SK-N-SH (cell line): ENCODE measurements at regions not wholly inside any gene's neighbourhood (a gene's known extent, or its start where the extent isn't known, plus 50 kb on each side); places are given as distances from the start of the nearest gene placed in this dataset.
"Not testable (repeated sequence)": the region's sequence is repeated elsewhere in the genome, so short reads cannot be mapped to it uniquely, and the experiment has no call there.

Source experiments
- CTCF ChIA-PET: fragments of 300-600, 350-600 bp; formaldehyde crosslinking; extraction: SDS; loops from one replicate; lab custom pipeline; 2021; lab: Yijun Ruan, JAX
- POLR2A ChIA-PET: fragments of 350-600 bp; sonication (Branson Sonifier 250); formaldehyde crosslinking; extraction: SDS; loops from one replicate; lab custom pipeline; 2020; ENCODE audit warnings: antibody characterized with exemption, inconsistent platforms; lab: Yijun Ruan, JAX
- DNase-seq: peaks from one replicate; pipeline ENCODE4 v3.0.0; 2012
- H2AFZ ChIP-seq: fragments of 200-600 bp; sonication (generic); 2 replicates; pipeline ENCODE4 v1.8.1; 2016; ENCODE audit warnings: antibody characterized with exemption, mild to moderate bottlenecking, low read depth
- H3F3A ChIP-seq: fragments of 200-600 bp; sonication (generic); replicated peaks from 2 replicates; pipeline ENCODE3; 2016; ENCODE audit warnings: antibody characterized with exemption, mild to moderate bottlenecking; ENCODE audit not compliant: insufficient read depth
- H3K27ac ChIP-seq, 2 experiments: fragments of 200-500 bp in 1 of 2; fragments of 200-600 bp in 1 of 2; sonication (Bioruptor generic) in 1 of 2; sonication (generic), shearing (Covaris generic) in 1 of 2; 2 replicates each; pipeline versions ENCODE4 v1.5.1 to v1.6.1; 2014 to 2016; ENCODE audit warnings: low read depth in 2 of 2, inconsistent platforms in 1 of 2, low read length in 1 of 2, mild to moderate bottlenecking in 1 of 2, mixed read lengths in 1 of 2
- H3K27me3 ChIP-seq: fragments of 200-600 bp; sonication (generic), shearing (Covaris generic); 2 replicates; pipeline ENCODE4 v1.6.1; 2016; ENCODE audit warnings: mixed run types; ENCODE audit not compliant: insufficient read depth
- H3K36me3 ChIP-seq, 2 experiments: fragments of 200-500 bp in 1 of 2; fragments of 200-600 bp in 1 of 2; sonication (Bioruptor generic) in 1 of 2; sonication (generic) in 1 of 2; replicated peaks in 1 of 2; 2 replicates each; pipeline versions ENCODE3 to v1.5.1; 2014 to 2016; ENCODE audit warnings: low read length in 1 of 2, mild to moderate bottlenecking in 1 of 2; ENCODE audit not compliant: insufficient read depth in 2 of 2, control insufficient read depth in 1 of 2
- H3K4me1 ChIP-seq, 2 experiments: fragments of 200-500 bp in 1 of 2; fragments of 200-600 bp in 1 of 2; sonication (Bioruptor generic) in 1 of 2; sonication (generic), shearing (Covaris generic) in 1 of 2; 2 replicates each; pipeline versions ENCODE4 v1.5.1 to v1.6.1; 2014 to 2016; ENCODE audit warnings: low read depth in 1 of 2, low read length in 1 of 2, mixed run types in 1 of 2; ENCODE audit not compliant: insufficient read depth in 2 of 2, control insufficient read depth in 1 of 2
- H3K4me2 ChIP-seq: fragments of 200-600 bp; sonication (generic), shearing (Covaris generic); 2 replicates; pipeline ENCODE4 v1.6.1; 2017; ENCODE audit warnings: mixed run types
- H3K4me3 ChIP-seq, 2 experiments: fragments of 200-500 bp in 1 of 2; fragments of 200-600 bp in 1 of 2; sonication (Bioruptor generic) in 1 of 2; sonication (generic), shearing (Covaris generic) in 1 of 2; 2 replicates each; pipeline versions ENCODE4 v1.5.1 to v1.8.1; 2014 to 2016; ENCODE audit warnings: low read depth in 2 of 2, inconsistent platforms in 1 of 2, low read length in 1 of 2, mild to moderate bottlenecking in 1 of 2, mixed read lengths in 1 of 2, moderate library complexity in 1 of 2
- H3K79me2 ChIP-seq: fragments of 200-600 bp; sonication (generic); 2 replicates; pipeline ENCODE4 v1.8.1; 2017; ENCODE audit warnings: mild to moderate bottlenecking; ENCODE audit not compliant: insufficient read depth
- H3K9ac ChIP-seq: fragments of 200-600 bp; sonication (generic); 2 replicates; pipeline ENCODE4 v1.6.1; 2017; ENCODE audit warnings: mixed run types
- H3K9me2 ChIP-seq: fragments of 200-600 bp; sonication (generic); 2 replicates; pipeline ENCODE4 v1.6.1; 2017; ENCODE audit warnings: mixed run types
- H3K9me3 ChIP-seq: fragments of 200-600 bp; sonication (generic); 2 replicates; pipeline ENCODE4 v1.6.1; 2017; ENCODE audit warnings: mixed run types, mild to moderate bottlenecking, moderate library complexity
- H4K20me1 ChIP-seq: fragments of 200-600 bp; sonication (generic); 2 replicates; pipeline ENCODE4 v1.6.1; 2017; ENCODE audit warnings: mild to moderate bottlenecking, mixed run types; ENCODE audit not compliant: insufficient read depth
- NRF1 ChIP-seq: IDR thresholded peaks from 2 replicates; pipeline ENCODE4 v1.6.1; 2012; ENCODE audit warnings: low read depth, mild to moderate bottlenecking, low read length
- POLR2AphosphoS5 ChIP-seq: IDR thresholded peaks from 2 replicates; pipeline ENCODE4 v1.6.1; 2012; ENCODE audit warnings: low read depth, low read length
- YY1 ChIP-seq: IDR thresholded peaks from 2 replicates; pipeline ENCODE4 v1.4.0; 2012; ENCODE audit warnings: low read depth, mild to moderate bottlenecking
- WGBS: methylation state at CpG from one replicate; pipeline ENCODE4 v1.1.6; 2017; ENCODE audit warnings: low lambda C conversion rate; 5-methylcytosine and 5-hydroxymethylcytosine counted together
- TF ChIP-seq, protein P1 (sequence below): IDR thresholded peaks from 2 replicates; pipeline ENCODE4 v1.6.1; 2012; ENCODE audit warnings: mild to moderate bottlenecking, low read depth, low read length, moderate library complexity

GRCh38 chr9:39799252-39799651 lies 443.8 kb downstream of the SPATA31A1 start:
- H3K9me2 ChIP-seq, DNase-seq, H3F3A ChIP-seq, H3K4me2 ChIP-seq, H4K20me1 ChIP-seq, H3K9ac ChIP-seq, H3K9me3 ChIP-seq, H3K27me3 ChIP-seq, POLR2A ChIA-PET, H3K4me1 ChIP-seq, H2AFZ ChIP-seq, H3K36me3 ChIP-seq, H3K27ac ChIP-seq, CTCF ChIA-PET, H3K79me2 ChIP-seq, H3K4me3 ChIP-seq: not testable (repeated sequence)
- WGBS = 59% methylated on average over 4 of the region's 11 CpGs

- POLR2A ChIA-PET, H3K9me3 ChIP-seq, H3K36me3 ChIP-seq, H4K20me1 ChIP-seq, H3K9me2 ChIP-seq, H3F3A ChIP-seq, H3K4me2 ChIP-seq, H2AFZ ChIP-seq, DNase-seq, H3K27ac ChIP-seq, H3K79me2 ChIP-seq, H3K4me3 ChIP-seq, H3K27me3 ChIP-seq, H3K4me1 ChIP-seq, H3K9ac ChIP-seq, CTCF ChIA-PET: not testable (repeated sequence)
- no CpG with 5 or more reads among the region's 2 CpGs for WGBS
Observed at GRCh38 chr9:39802561-39802960, 447.1 kb downstream of the SPATA31A1 start.

GRCh38 chr9:39809401-39810226 lies 454.1 kb downstream of the SPATA31A1 start:
- H3K36me3 ChIP-seq, H3K9me3 ChIP-seq, H3K9me2 ChIP-seq, H4K20me1 ChIP-seq, H3K4me1 ChIP-seq, DNase-seq, H3F3A ChIP-seq, POLR2A ChIA-PET, H3K27me3 ChIP-seq, CTCF ChIA-PET, H3K79me2 ChIP-seq: not testable (repeated sequence)
- Histone ChIP-seq H2AFZ (peak overlapping the region; percentile 95), H3K4me2 (peak overlapping the region; percentile 72), H3K4me3 (peak overlapping the region; percentile 53 to 73), H3K9ac (peak overlapping the region; percentile 69; the same call in 1 of the 2 replicates), H3K27ac (peak overlapping the region; percentile 69 to 79)
- TF ChIP-seq, protein P1, sequence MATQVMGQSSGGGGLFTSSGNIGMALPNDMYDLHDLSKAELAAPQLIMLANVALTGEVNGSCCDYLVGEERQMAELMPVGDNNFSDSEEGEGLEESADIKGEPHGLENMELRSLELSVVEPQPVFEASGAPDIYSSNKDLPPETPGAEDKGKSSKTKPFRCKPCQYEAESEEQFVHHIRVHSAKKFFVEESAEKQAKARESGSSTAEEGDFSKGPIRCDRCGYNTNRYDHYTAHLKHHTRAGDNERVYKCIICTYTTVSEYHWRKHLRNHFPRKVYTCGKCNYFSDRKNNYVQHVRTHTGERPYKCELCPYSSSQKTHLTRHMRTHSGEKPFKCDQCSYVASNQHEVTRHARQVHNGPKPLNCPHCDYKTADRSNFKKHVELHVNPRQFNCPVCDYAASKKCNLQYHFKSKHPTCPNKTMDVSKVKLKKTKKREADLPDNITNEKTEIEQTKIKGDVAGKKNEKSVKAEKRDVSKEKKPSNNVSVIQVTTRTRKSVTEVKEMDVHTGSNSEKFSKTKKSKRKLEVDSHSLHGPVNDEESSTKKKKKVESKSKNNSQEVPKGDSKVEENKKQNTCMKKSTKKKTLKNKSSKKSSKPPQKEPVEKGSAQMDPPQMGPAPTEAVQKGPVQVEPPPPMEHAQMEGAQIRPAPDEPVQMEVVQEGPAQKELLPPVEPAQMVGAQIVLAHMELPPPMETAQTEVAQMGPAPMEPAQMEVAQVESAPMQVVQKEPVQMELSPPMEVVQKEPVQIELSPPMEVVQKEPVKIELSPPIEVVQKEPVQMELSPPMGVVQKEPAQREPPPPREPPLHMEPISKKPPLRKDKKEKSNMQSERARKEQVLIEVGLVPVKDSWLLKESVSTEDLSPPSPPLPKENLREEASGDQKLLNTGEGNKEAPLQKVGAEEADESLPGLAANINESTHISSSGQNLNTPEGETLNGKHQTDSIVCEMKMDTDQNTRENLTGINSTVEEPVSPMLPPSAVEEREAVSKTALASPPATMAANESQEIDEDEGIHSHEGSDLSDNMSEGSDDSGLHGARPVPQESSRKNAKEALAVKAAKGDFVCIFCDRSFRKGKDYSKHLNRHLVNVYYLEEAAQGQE = peak; percentile 81
- TF ChIP-seq YY1 = peak; percentile 87
- TF ChIP-seq NRF1 = peak; percentile 57
- TF ChIP-seq POLR2AphosphoS5 = peak; percentile 40; the same call in 1 of the 2 replicates
- 15% methylated on average over 22 of the region's 43 CpGs for WGBS

DNA sequence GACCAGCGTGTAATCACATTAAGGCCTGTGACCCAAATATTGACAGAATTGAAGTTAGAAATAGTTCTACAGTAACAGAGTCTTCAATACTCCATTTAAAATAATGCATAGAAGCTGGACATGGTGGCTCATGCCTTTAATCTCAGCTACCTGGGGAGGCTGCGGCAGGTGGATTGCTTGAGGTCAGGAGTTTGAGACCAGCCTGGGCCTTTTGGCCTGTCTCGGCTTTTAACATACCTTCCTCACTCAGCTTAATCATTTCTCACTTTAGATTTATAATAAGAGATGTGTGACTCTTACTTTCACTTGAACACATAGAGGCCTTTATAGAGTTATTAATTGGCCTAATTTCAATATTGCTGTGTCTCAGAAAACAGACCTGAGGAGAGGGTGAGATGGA lies 454.9 kb downstream of the SPATA31A1 start:
- 90% methylated on average over 2 of the region's 3 CpGs for WGBS
- H2AFZ ChIP-seq, POLR2A ChIA-PET, CTCF ChIA-PET, H3F3A ChIP-seq, H4K20me1 ChIP-seq, H3K9ac ChIP-seq, H3K4me1 ChIP-seq, H3K4me3 ChIP-seq, H3K36me3 ChIP-seq, H3K79me2 ChIP-seq, H3K9me3 ChIP-seq, H3K27me3 ChIP-seq, H3K27ac ChIP-seq, DNase-seq, H3K4me2 ChIP-seq, H3K9me2 ChIP-seq: not testable (repeated sequence)

- H3K9me2 ChIP-seq, H3K4me1 ChIP-seq, CTCF ChIA-PET, POLR2A ChIA-PET, H3K4me3 ChIP-seq, H2AFZ ChIP-seq, H3F3A ChIP-seq, H3K4me2 ChIP-seq, H4K20me1 ChIP-seq, H3K36me3 ChIP-seq, H3K27ac ChIP-seq, DNase-seq, H3K9ac ChIP-seq, H3K27me3 ChIP-seq, H3K9me3 ChIP-seq, H3K79me2 ChIP-seq: not testable (repeated sequence)
- 78% methylated on average over 3 of the region's 3 CpGs for WGBS
Observed at GRCh38 chr9:39811615-39812014, 456.1 kb downstream of the SPATA31A1 start.
